Nephron (organoid): ENCODE measurements at regions not wholly inside any gene's neighbourhood (a gene's known extent, or its start where the extent isn't known, plus 50 kb on each side); places are given as distances from the start of the nearest gene placed in this dataset.
A peak's percentile ranks its signal among the peaks of the same experiment; 100 is the strongest.

Source experiments
- H3K27ac Mint-ChIP-seq, 3 experiments: 2 replicates each; pipeline ENCODE4 v1.8.0; 2020; ENCODE audit warnings: mixed read lengths in 3 of 3, mild to moderate bottlenecking in 2 of 3, moderate library complexity in 1 of 3
- H3K27me3 Mint-ChIP-seq: 2 replicates; pipeline ENCODE4 v1.8.0; 2021; ENCODE audit warnings: low read depth, mild to moderate bottlenecking, moderate library complexity, mixed read lengths
- H3K36me3 Mint-ChIP-seq: 2 replicates; pipeline ENCODE4 v1.8.0; 2020; ENCODE audit warnings: low read depth, mixed read lengths
- H3K4me1 Mint-ChIP-seq: 2 replicates; pipeline ENCODE4 v1.8.0; 2020; ENCODE audit warnings: mixed read lengths
- H3K4me3 Mint-ChIP-seq, 3 experiments: 2 replicates each; pipeline ENCODE4 v1.8.0; 2020; ENCODE audit warnings: mild to moderate bottlenecking in 3 of 3, mixed read lengths in 3 of 3, moderate library complexity in 2 of 3
- H3K9me3 Mint-ChIP-seq: 2 replicates; pipeline ENCODE4 v1.8.0; 2020; ENCODE audit warnings: mixed read lengths
- CTCF ChIP-seq, 3 experiments: fragments of 200-600 bp; sonication (generic); IDR thresholded peaks; one replicate each; pipeline ENCODE4 v1.5.0; 2021; ENCODE audit warnings: antibody characterized with exemption in 3 of 3; ENCODE audit not compliant: unreplicated experiment in 3 of 3

DNA sequence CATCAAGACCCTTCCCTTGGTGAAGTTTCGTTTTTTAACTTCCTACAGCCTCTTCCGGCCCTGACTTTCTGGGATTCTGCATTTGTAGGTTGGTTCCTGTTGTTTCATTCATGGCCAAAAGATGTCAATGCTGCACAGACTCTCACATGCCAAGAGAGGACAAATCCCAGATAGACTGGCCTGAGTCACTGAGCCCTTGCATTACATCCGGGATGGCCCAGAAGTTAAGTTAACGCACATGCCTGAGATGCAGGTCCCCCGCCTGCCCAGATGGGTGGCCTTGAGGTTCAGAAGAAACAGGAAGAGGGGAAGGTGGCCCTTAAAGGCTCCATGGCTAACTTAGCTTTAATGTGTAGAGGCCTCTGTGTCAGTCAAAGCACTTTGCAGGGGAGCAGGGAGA, 51.6 kb upstream of the SRGAP3 start:
- peak overlapping the region in 1 of 3 experiments; percentile 49 for H3K4me3 Mint-ChIP-seq
- H3K36me3 Mint-ChIP-seq = no peaks in the 10 kb centered on the region

GRCh38 chr3:9301798-9302197, 52.4 kb upstream of the SRGAP3 start:
- peak overlapping the region; percentile 68 to 73 (median 72) for H3K4me3 Mint-ChIP-seq
- peaks cover 17% of the 10 kb centered on the region for H3K4me1 Mint-ChIP-seq
- TF ChIP-seq CTCF (IDR thresholded peaks at IDR 0.05; ENCODE audit: unreplicated experiment in 3 of 3) = no peak
- peak overlapping the region in 2 of 3 experiments; percentile 61 to 71 for H3K27ac Mint-ChIP-seq
- H3K36me3 Mint-ChIP-seq = no peaks in the 10 kb centered on the region
- peaks cover 4% of the 10 kb centered on the region for H3K27me3 Mint-ChIP-seq
- H3K9me3 Mint-ChIP-seq = peaks cover 4% of the 10 kb centered on the region

More for the DNA sequence above, 51.6 kb upstream of the SRGAP3 start:
- H3K9me3 Mint-ChIP-seq = peaks cover 4% of the 10 kb centered on the region
- H3K27ac Mint-ChIP-seq = no peak overlapping the region
- H3K27me3 Mint-ChIP-seq = peaks cover 4% of the 10 kb centered on the region
- H3K4me1 Mint-ChIP-seq = peaks cover 17% of the 10 kb centered on the region
- no peak for TF ChIP-seq CTCF (IDR thresholded peaks at IDR 0.05; ENCODE audit: unreplicated experiment in 3 of 3)

DNA sequence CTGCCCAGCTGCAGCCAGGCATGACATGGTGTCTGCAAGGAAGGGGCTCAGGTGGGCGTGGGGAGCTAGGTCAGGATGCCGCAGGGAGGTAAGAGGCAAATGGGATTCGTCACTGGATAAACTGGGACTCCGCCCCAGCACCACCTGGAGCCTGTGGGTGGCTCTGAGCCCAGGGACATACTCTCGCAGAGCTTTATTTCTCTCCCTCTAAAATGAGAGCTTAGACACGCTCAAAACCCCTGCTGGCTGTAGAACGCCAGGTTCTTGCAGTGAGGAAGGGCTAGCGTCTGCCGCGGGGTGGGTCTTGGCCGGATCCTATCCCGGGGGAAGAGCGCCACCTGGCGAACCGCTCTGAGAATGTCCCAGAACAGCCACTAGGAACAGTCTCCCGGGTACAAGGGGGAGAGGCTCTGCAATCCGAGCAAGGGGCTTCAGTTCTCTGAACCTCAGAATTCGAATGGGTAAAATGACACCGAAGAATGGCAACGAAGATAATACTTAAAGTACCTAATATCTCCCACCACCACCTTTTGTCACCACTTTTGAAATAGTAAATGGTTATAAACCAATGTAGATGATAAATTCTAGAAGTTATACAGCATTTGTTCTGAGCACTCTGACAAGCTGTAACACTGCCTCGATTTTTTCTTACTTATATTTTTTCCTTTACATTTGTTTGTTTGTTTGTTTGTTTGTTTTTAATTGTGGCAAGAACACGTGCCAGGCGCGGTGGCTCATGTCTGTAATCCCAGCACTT, 53.2 kb upstream of the SRGAP3 start:
- Mint-ChIP-seq H3K27me3 (peaks cover 4% of the 10 kb centered on the region), H3K4me3 (peak overlapping the region; percentile 68 to 73 (median 72)), H3K27ac (peak overlapping the region; percentile 9 to 71 (median 61)), H3K4me1 (peaks cover 17% of the 10 kb centered on the region), H3K36me3 (no peaks in the 10 kb centered on the region), H3K9me3 (peaks cover 4% of the 10 kb centered on the region)
- peak; percentile 93 to 96 (median 95) for TF ChIP-seq CTCF (IDR thresholded peaks at IDR 0.05; ENCODE audit: unreplicated experiment in 3 of 3)

- peaks cover 3% of the 10 kb centered on the region for H3K9me3 Mint-ChIP-seq
- H3K27ac Mint-ChIP-seq = peak overlapping the region in 1 of 3 experiments; percentile 26
- no peak overlapping the region for H3K4me3 Mint-ChIP-seq
- H3K4me1 Mint-ChIP-seq = peaks cover 14% of the 10 kb centered on the region
- no peaks in the 10 kb centered on the region for H3K27me3 Mint-ChIP-seq
- H3K36me3 Mint-ChIP-seq = no peaks in the 10 kb centered on the region
- TF ChIP-seq CTCF (IDR thresholded peaks at IDR 0.05; ENCODE audit: unreplicated experiment in 3 of 3) = no peak
Measured at GRCh38 chr3:9308298-9308990, 54.4 kb upstream of the THUMPD3 start.

DNA sequence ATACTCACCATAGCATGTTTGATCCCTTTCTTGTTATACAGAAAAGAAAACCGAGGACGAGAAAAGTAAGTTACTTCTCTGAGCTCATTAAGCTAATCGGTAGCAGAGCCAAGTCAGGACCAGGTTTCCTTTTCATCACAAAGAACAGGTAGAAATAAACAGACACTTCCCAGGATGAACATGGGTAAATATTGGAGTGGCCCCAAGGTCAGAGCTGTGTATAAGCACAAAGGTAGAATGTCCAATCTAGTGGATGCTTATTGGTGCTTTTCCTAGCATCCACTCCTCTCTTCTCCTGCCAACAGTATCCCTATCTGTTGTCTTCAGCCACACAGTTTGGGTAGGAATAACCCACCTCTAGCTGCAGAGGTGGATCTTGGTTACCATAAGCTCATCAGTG, 52.8 kb upstream of the THUMPD3 start:
- Mint-ChIP-seq H3K9me3 (peaks cover 3% of the 10 kb centered on the region), H3K4me3 (no peak overlapping the region), H3K27ac (no peak overlapping the region), H3K27me3 (no peaks in the 10 kb centered on the region), H3K36me3 (no peaks in the 10 kb centered on the region), H3K4me1 (peaks cover 19% of the 10 kb centered on the region)
- no peak for TF ChIP-seq CTCF (IDR thresholded peaks at IDR 0.05; ENCODE audit: unreplicated experiment in 3 of 3)
